ENCODE measurements at regions not wholly inside any gene's neighbourhood (a gene's known extent, or its start where the extent isn't known, plus 50 kb on each side); places are given as distances from the start of the nearest gene placed in this dataset.

- TF ChIP-seq, protein P1, sequence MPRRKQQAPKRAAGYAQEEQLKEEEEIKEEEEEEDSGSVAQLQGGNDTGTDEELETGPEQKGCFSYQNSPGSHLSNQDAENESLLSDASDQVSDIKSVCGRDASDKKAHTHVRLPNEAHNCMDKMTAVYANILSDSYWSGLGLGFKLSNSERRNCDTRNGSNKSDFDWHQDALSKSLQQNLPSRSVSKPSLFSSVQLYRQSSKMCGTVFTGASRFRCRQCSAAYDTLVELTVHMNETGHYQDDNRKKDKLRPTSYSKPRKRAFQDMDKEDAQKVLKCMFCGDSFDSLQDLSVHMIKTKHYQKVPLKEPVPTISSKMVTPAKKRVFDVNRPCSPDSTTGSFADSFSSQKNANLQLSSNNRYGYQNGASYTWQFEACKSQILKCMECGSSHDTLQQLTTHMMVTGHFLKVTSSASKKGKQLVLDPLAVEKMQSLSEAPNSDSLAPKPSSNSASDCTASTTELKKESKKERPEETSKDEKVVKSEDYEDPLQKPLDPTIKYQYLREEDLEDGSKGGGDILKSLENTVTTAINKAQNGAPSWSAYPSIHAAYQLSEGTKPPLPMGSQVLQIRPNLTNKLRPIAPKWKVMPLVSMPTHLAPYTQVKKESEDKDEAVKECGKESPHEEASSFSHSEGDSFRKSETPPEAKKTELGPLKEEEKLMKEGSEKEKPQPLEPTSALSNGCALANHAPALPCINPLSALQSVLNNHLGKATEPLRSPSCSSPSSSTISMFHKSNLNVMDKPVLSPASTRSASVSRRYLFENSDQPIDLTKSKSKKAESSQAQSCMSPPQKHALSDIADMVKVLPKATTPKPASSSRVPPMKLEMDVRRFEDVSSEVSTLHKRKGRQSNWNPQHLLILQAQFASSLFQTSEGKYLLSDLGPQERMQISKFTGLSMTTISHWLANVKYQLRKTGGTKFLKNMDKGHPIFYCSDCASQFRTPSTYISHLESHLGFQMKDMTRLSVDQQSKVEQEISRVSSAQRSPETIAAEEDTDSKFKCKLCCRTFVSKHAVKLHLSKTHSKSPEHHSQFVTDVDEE (CRISPR knock-in tag; IDR thresholded peaks at IDR 0.05): no peak
- no peak for TF ChIP-seq ISL1 (CRISPR knock-in tag; IDR thresholded peaks at IDR 0.05)
- TF ChIP-seq, protein P2, sequence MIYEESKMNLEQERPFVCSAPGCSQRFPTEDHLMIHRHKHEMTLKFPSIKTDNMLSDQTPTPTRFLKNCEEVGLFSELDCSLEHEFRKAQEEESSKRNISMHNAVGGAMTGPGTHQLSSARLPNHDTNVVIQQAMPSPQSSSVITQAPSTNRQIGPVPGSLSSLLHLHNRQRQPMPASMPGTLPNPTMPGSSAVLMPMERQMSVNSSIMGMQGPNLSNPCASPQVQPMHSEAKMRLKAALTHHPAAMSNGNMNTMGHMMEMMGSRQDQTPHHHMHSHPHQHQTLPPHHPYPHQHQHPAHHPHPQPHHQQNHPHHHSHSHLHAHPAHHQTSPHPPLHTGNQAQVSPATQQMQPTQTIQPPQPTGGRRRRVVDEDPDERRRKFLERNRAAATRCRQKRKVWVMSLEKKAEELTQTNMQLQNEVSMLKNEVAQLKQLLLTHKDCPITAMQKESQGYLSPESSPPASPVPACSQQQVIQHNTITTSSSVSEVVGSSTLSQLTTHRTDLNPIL (CRISPR knock-in tag; IDR thresholded peaks at IDR 0.05; ENCODE audit: low read depth): no peak
- no peak for TF ChIP-seq ARNTL (CRISPR knock-in tag; IDR thresholded peaks at IDR 0.05; ENCODE audit: borderline replicate concordance, low read depth)
These were observed 996.7 kb upstream of the CELF2 start for GRCh38 chr10:10020945-10021344.
